Head of caudate nucleus (tissue), 42 donors: ENCODE measurements at regions not wholly inside any gene's neighbourhood (a gene's known extent, or its start where the extent isn't known, plus 50 kb on each side); places are given as distances from the start of the nearest gene placed in this dataset.

Experiments
- DNase-seq, 42 donors: peaks; one replicate each; pipeline versions ENCODE4 v3.0.0 to v3.0.0-alpha.2; 2020 to 2021; ENCODE audit warnings: mixed read lengths in 7 of 42
- intact Hi-C: fragments of 100-400 bp; cut with DNase I; formaldehyde crosslinking; loops from one replicate; pipeline ENCODE4 v1.15.0; 2022

DNA sequence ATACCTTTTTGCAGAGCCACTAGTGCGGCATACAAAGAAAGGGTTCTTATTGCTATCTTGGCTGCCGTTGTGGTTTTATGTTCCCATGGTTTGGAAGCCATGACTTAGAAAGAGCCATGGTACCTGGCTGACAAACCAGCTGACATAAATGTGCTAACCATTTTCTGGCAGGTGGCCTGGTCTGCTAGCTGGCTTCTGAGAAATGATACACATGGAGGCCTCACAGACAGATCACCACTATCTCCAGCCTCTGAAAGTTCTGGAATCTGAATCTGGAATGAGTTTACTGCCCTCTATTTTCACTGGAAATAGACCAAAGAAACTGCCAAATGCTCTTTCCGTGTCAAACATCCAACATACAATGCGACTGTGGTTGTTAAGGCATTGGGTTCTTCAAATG, 123.7 kb downstream of the QPCT start:
- intact Hi-C loops, result no loop called here
- DNase-seq, result no peak

DNA sequence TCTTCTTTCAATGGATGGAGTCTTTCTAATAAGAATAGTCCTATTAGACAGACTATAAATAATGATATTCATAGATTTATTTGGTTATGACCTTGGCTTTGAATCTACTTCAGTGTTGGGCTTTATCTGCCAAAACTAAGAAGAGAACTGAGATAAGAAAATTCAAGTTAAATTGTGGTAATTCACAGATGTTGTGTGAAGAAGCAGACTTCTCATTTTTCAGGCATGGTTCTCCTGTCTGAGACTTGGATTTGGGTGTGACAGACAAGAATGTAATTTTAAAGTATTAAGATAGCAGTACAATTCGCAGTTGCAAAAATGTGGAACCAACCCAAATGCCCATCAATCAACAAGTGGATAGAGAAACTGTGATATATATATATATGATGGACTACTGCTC, 124.7 kb downstream of the QPCT start:
- no peak for DNase-seq
- intact Hi-C loops, result no loop called here

DNA sequence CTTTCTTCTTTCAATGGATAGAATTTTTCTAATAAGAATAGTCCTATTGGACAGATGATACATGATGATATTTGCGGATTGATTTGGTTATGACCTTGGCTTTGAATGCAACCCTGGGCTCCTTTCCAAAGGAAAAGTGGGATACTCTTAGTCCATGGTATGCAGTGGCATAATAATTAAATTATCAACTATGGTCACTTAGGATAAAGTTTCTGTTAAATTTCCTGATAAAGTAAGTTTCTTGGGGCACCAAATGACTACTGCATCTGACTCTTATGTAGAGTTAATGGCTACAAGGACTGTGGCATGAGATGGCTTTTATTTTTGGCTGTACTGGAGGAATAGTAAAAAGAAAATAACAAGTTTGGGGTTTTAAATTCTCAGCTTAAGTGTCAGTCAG, 126.7 kb downstream of the QPCT start:
- intact Hi-C loops, result no loop called here
- DNase-seq, result no peak

DNA sequence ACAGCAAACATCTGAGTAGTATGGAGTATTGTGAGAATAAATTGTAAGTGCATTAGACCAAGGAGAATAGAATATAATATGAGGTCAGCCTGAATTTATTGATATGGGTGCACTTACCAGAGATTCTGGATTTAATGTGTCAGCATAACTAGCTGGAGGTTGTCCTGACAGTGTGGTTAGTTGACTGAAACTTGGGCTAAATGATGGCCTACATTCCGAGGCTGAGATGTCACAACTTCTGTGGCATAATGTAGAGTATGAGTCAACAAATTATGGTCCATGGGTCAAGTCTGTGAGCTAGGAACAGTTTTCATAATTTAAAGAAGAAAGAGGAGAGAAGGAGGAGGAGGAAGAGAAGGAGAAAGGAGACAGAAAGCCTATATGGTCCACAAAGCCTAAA, 127.6 kb downstream of the QPCT start:
- no peak for DNase-seq
- intact Hi-C loops, result no loop called here

DNA sequence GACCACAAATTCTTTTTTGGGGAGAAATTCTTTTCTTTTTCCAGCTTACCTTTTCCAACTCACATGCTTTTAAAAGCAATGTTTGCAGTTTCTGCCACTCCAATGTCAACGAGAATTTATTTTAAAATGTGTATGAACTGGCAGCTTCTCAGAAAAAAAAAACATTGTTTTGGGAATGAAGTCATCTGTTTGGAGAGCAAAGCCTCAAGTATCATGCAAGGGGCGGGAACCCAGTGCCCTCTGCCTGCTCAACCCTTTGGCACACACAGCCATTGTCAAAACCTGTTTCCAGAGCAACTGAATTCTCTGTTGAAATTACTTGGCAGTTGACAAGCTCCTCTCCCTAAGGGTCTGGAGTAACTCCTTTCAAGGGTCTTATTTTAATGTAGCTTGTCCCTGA, 128.5 kb downstream of the QPCT start:
- intact Hi-C loops, result no loop called here
- DNase-seq, result no peak

DNA sequence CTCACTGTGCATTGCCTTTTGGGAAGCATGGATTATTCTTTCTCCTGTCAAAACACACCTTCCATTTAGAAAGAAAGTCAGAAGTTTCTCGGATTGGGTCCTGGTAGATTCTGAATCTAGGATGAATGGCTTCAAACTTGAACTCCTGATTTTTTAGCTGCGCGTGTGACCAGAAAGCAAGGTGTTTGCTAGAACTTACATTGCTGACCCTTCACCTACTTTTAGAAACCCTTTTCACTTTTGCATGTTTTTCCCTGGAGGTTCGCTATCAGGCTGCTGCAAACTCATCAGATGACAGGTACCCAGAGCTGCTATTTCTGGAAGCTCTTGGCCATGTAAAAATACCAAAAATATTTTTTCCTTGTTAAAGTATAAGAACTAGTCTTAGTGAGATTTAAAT, 132.0 kb downstream of the QPCT start:
- intact Hi-C loops, result no loop called here

DNA sequence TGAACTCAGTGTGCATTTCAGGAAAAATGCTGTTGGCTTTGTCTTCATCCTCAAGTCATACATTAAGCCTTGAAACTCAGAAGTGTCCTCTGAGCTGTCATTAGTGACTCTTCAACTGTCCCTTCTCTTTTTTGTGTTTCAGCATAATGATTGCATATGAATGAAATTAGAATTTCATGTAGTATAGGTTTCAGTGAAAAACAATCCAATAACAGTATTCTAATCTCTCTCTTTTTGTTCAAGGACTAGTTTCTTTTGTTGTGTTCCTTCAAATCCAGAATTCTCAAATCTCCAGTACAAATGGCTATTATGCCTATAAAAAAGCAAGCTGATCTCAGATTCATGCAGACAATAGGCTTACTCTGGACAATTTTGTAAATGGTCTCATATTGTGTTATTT, 133.5 kb downstream of the QPCT start:
- intact Hi-C loops, result no loop called here
- DNase-seq, result no peak

More for the DNA sequence above, 132.0 kb downstream of the QPCT start:
- DNase-seq, result no peak

DNA sequence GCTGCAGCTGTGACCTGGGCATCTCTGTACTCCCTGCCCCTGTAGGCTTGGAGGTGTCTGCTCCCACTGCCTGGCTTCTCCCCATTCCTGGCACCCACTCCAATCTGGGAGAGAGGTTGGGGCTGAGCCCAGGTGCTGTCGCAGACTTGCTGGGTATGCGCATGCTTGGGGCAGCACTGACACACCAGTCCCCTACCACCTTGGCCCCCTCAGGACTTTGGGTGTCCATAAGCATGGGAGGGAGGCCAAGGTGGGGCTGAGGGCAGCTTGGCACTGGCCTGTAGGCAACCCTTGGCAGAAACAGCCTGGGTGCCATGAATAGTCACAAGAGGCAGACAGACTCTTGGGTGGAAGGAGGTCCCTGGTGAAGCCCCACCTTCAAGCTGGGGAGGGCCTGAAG, 136.8 kb downstream of the QPCT start:
- no peak for DNase-seq
- intact Hi-C loops, result no loop called here

DNA sequence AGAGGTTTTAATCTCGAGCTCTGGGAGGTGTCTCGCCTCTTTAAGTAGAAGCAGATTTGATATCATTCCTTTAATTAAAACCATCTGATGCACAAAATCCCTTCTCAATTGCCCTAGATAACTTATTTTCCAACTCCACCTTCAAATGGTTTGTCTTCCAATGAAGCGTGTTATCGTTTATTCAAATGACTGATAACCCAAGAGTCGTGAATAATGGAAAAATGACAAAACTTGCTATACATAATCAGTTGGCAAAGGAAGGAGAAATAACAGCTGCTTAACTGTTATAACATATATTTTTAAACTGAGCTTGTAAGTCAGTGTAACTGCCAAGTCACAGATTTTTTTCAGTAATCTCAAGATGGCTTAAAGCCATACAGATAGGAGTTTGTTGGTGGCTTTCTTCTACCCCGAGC, 144.6 kb downstream of the QPCT start:
- intact Hi-C loops, result no loop called here
- no peak for DNase-seq

DNA sequence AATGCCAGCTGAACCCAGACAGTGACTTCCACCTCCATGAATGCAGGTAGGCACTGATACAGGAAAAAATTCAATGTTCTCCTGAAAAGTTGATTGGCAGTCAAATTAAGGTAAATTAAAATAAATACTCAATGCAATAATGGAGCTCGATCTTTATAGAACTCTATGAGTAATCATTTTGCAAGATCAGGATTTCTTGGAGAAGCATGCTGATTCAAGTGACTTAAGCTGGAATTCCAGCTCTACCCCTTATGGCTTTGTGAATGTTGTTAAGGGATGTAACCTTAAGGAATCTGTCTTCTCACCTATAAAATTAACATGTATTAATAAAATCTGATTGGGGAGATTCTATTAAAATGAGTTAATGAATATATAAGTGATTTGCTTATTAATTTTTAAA, 145.1 kb downstream of the QPCT start:
- DNase-seq, result no peak
- intact Hi-C loops, result no loop called here

DNA sequence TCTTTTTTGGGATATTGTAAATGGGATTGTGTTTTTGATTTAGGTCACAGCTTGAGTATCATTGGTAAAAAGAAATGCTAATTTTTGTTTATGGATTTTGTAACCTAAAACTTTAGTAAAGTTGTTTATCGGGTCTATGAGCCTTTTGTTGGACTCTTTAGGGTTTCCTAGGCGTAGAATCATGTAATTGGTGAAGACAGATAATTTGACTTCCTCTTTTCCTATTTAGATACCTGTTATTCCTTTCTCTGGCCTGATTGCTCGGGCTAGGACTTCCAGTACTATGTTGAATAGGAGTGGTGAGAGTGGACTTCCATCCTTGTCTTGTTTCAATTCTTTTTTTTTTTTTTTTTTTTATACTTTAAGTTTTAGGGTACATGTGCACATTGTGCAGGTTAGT, 149.0 kb downstream of the QPCT start:
- no peak for DNase-seq
- intact Hi-C loops, result no loop called here

DNA sequence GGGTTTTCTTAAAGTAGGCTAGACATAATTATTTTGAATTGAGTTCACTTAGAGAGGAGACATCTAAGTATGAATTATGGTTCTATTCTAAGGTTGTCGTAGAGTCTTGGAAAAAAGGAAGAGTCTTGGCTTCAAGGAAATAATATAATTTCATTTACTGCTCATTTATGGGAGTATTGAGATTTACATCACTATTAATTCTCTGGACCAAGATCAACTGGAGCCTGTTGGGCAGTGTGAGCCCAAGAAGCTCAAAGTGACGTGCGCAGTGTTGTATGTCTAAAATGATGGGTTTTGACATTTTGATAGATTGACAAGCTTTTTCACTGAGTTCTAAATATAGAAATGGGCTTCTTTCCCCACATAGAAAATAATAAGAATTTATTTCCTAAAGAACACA, 154.7 kb downstream of the QPCT start:
- no peak for DNase-seq
- intact Hi-C loops, result no loop called here

DNA sequence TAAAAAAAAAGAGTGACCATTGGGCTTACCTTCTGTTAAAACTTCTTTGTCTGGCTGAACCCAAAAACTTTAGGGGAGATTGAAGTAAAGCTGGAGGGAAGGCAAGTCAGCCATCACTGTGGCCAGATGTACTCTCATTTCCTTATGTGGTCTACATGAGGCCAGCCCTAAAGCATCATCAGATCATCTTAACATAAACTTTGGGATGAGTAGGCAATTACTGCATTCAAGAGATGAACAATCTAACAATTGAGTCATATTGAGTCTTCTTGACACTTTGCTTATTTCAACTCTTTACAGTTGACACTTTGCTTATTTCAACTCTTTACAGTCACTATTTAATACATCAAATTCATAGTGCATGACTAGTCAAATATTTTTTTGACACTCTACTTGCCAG, 155.6 kb downstream of the QPCT start:
- intact Hi-C loops, result no loop called here
- DNase-seq, result no peak

DNA sequence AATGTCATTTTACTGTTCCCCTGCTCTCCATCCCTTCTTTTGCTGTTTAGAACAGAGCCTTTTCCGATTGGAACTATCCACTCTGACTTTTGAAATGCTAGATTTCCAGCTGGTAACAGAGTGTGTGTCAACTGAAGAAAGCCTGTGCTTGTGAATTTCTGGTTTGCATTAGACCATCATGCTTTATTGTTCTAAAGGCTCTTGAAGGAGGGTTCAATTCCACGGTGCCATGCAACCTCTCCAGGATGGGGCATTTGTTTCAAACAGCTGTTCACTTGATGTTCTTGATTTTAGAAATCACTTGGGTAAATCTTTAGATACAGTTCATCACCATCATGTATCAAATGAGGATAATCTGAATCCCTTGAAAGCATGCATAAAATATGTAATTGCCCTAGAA, 156.7 kb downstream of the QPCT start:
- intact Hi-C loops, result no loop called here
- DNase-seq, result no peak

DNA sequence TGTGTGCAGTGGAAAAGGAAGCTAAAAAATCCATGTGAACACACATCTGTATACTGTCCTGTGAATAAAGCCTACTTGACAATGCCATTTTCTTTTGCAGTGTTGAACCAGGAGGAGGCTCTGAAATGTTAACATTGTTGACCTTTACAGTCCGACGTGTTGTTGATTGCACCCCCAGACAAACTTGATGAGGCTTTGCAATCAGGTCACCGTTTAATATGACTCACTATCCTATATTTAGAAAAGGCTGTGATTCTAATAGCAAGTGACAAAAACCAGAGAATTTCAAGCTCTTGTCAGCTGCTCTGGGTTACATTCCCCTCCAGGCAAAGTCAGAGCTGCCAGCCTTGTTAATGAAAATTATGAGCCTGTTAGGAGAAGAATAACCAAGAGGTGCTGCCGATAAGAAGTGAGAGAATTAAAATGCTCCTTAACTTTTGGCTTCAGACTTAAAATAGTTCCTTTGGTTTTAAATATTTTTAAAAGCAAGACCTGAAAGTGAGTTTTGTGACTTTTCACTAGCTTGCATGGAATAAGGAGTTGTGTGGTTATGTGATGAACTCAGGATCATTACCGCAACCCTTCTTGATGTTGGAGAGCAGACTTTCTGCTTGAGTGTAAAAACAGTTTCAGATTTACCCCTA, 162.1 kb downstream of the QPCT start:
- DNase-seq, result peak in 1 of 42 donors; percentile 19
- intact Hi-C loops, result no loop called here

DNA sequence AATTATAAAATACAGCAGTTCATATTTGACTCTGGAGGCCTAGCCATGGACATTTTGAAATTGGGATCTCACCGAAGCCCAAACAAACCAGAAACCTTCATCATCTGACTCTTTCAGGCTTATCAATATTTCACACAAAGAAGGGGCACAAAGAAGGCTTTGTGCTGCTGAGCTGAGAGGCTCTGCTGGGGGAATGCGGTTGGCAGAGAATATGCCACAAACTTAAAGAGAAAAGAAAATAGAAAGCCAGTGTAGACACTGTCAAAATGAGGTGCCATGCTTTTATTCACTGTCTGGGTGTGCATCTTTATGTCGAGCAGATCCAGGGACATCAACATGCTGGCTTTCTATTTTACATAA, 162.6 kb downstream of the QPCT start:
- intact Hi-C loops, result no loop called here
- peak in 1 of 42 donors; percentile 7 for DNase-seq

DNA sequence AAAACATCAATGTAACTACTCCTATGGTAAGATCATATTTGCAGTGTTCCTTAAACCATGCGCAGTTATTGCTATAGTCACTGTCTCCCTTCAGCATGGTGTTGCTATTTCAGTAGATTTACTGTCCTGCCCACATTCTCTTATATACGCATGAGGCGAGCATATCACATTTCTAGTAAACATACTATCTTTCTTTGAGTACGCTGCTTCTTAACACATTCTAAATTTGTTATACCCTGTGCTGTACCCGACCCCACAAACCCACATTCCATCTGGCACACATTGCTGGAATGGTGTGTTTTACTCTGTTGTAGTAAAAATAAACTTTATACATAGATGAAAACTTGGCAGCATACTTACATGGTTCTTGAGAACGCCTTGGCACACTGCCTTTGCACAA, 163.3 kb downstream of the QPCT start:
- intact Hi-C loops, result no loop called here

DNA sequence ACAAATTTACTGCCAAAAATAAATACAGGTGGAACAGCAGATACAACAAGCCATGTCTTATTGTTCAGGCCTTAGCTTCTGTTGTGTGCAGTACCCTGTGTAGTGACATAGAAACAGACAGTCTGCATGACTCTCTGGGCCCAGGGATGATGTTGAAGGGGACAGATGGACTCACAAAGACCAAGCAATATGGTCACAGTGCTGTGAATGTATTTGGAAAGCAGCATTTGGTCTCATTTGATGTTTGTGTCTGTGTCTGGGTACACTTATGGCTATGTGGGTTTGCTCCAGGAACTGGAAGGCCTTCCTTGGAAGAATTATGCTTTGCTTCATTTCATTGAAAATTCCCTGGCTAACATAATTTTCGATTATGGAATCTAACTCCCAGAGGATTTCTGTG, 158.5 kb downstream of the CDC42EP3 start:
- intact Hi-C loops, result no loop called here
- no peak for DNase-seq

More for the DNA sequence above, 163.3 kb downstream of the QPCT start:
- DNase-seq, result no peak

DNA sequence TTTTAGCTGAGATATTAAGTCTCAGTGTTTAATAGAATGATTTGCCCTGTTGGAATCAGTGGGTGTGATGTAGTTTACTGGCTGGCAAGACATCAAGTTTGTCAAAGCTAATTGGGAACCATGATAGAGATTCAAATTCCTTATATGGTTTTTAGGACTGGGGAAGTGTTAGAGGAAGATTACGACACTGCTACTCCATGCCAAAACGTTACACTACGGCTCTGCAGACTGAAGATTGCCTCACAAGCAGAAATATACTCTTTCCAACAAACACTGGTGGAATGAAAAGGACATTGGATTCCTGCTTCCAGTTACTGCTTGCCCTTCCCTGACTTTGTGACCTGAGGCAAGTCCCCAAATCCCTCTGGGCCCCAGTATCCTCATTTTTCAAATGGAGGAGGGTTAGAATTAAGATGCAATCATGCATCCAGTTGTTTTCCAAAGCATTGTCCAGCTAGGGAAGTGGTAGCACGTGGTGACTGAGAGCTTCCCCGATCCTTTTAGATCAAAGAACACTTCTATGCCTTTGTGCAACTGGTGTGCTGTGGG, 147.6 kb downstream of the CDC42EP3 start:
- DNase-seq, result no peak
- intact Hi-C loops, result no loop called here

DNA sequence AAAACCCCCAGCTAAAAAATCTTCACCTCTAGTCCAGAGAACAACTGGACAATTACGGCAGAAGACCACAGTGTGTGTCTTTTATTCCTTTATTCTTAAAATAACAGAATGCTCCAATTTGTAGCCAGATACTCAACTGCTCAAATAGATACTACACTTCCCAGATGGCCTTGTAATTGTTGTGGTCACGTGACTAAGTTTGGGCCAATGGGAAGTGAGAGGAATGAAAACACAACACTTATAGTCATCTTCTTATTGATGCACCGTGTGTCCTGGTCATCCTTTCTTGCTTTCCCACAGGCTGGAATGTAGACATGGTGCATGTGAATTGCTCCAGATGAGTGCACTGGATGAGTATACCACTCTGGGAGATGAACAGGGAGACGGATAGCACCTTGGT, 145.1 kb downstream of the CDC42EP3 start:
- intact Hi-C loops, result no loop called here
- DNase-seq, result no peak

DNA sequence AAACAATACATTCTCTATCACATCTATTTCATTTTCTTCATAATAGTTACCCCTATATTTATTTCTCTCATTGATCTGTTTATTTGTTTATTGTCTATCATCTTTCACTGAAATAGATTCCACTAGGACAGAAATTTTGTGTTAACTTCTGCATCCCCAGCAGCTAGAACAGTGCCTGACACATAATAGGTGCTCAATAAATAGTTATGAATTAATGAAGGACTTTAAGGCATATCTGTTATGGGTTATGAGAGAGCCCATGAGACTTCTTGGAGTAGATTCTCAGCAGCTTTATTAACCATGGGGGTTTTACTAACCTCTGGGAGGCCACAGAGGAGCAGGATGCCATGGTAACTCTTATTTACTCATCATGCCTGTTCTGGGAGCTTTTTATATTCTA, 144.6 kb downstream of the CDC42EP3 start:
- intact Hi-C loops, result no loop called here
- DNase-seq, result no peak

DNA sequence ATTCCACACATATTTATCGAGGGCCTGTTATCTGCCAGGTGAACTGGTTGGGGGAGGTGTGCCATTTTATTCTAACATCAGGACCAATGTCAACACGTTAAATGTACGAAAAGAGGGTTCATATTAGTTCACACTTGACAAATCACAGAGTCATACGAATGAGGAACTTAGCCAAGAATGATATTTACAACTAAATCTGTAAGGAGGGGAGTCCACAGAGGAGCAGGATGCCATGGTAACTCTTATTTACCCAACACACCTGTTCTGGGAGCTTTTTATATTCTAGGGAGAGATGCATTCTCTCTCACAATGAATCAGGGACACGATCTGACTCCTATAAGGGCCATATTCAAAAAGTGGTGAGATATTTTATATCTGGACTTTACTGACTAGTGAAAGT, 144.1 kb downstream of the CDC42EP3 start:
- DNase-seq, result no peak
- intact Hi-C loops, result no loop called here
